ENCODE measurements at regions not wholly inside any gene's neighbourhood (a gene's known extent, or its start where the extent isn't known, plus 50 kb on each side); places are given as distances from the start of the nearest gene placed in this dataset.

- DNase-seq = no peak
Observed at GRCh38 chr4:74878323-74878722, 54.6 kb upstream of the PARM1 start.

GRCh38 chr4:74875451-74875850 lies 57.5 kb upstream of the PARM1 start:
- DNase-seq = no peak

GRCh38 chr4:74874753-74875367 lies 58.1 kb upstream of the PARM1 start:
- DNase-seq = peak; percentile 64

- DNase-seq = no peak
Observed at GRCh38 chr4:74873545-74874301, 59.2 kb upstream of the PARM1 start.

- DNase-seq = no peak
Observed at GRCh38 chr4:74858921-74859562, 64.7 kb upstream of the BTC start.

- DNase-seq = no peak
Observed at GRCh38 chr4:74855879-74856278, 61.6 kb upstream of the BTC start.

GRCh38 chr4:74848774-74849173 lies 54.5 kb upstream of the BTC start:
- no peak for DNase-seq

- DNase-seq = no peak
Observed at GRCh38 chr4:74845834-74846233, 51.5 kb upstream of the BTC start.
